ENCODE measurements at regions not wholly inside any gene's neighbourhood (a gene's known extent, or its start where the extent isn't known, plus 50 kb on each side); places are given as distances from the start of the nearest gene placed in this dataset.

GRCh38 chr3:81851176-81851575, 89.7 kb upstream of the GBE1 start:
- no peak overlapping the region for H3K27ac ChIP-seq
- ChIA-PET CTCF (no interaction called here), POLR2A (no interaction called here)
- H3K4me3 ChIP-seq = no peak overlapping the region
- ATAC-seq = no peak
- no peak overlapping the region for H3K4me2 ChIP-seq
- H3K4me1 ChIP-seq = no peaks in the 10 kb centered on the region
- TF ChIP-seq RFX5 (IDR thresholded peaks at IDR 0.05) = no peak
- no peak for TF ChIP-seq RARB (CRISPR knock-in tag; IDR thresholded peaks at IDR 0.05)
- TF ChIP-seq HDAC2 (IDR thresholded peaks at IDR 0.05) = no peak
- no peak for TF ChIP-seq FOSL2 (IDR thresholded peaks at IDR 0.05)
- TF ChIP-seq FOSL2 (CRISPR knock-in tag; IDR thresholded peaks at IDR 0.05) = no peak
- no peak for TF ChIP-seq ZSCAN20 (CRISPR knock-in tag; IDR thresholded peaks at IDR 0.05)
- TF ChIP-seq TFCP2L1 (CRISPR knock-in tag; IDR thresholded peaks at IDR 0.05) = no peak
- TF ChIP-seq EHMT2 (IDR thresholded peaks at IDR 0.05; ENCODE audit: low read depth) = no peak
- TF ChIP-seq USF2 (IDR thresholded peaks at IDR 0.05) = no peak
- TF ChIP-seq RAD21 (conservative IDR thresholded peaks at IDR 0.05 in 1 of 2, IDR thresholded peaks at IDR 0.05 in 1 of 2) = no peak
- TF ChIP-seq PBX3 (IDR thresholded peaks at IDR 0.05) = no peak
- TF ChIP-seq KDM1A (IDR thresholded peaks at IDR 0.05; ENCODE audit: low read depth) = no peak
- TF ChIP-seq TP53 (CRISPR knock-in tag; IDR thresholded peaks at IDR 0.05) = no peak
- TF ChIP-seq E2F6 (IDR thresholded peaks at IDR 0.05; ENCODE audit: borderline replicate concordance, low read depth) = no peak
- no peak for TF ChIP-seq CBX8 (IDR thresholded peaks at IDR 0.05)
- no peak for TF ChIP-seq HEYL (CRISPR knock-in tag; IDR thresholded peaks at IDR 0.05)
- no peak for TF ChIP-seq REST (IDR thresholded peaks at IDR 0.05)
- no peak for TF ChIP-seq RCOR1 (IDR thresholded peaks at IDR 0.05; ENCODE audit: low read depth, low read length)
- no peak for TF ChIP-seq EP300 (IDR thresholded peaks at IDR 0.05)
- TF ChIP-seq GATA3 (IDR thresholded peaks at IDR 0.05; ENCODE audit: borderline replicate concordance) = no peak
- no peaks in the 10 kb centered on the region for H3K9me3 ChIP-seq
- no peak for DNase-seq (ENCODE audit: low read depth in 1 of 2, low spot score in 1 of 2)
- FAIRE-seq = no peak

- no peak for FAIRE-seq
- Histone ChIP-seq H3K4me1 (no peaks in the 10 kb centered on the region), H3K4me3 (no peak overlapping the region), H3K4me2 (no peak overlapping the region), H3K9me3 (no peaks in the 10 kb centered on the region), H3K27ac (no peak overlapping the region)
- TF ChIP-seq HES2 (IDR thresholded peaks at IDR 0.05) (no peak), BHLHE40 (IDR thresholded peaks at IDR 0.05; ENCODE audit: low read depth, low read length) (no peak), KDM5A (IDR thresholded peaks at IDR 0.05) (no peak), ZFP36 (IDR thresholded peaks at IDR 0.05; ENCODE audit: borderline replicate concordance, partially characterized antibody) (no peak)
- 90% methylated on average over 1 of the region's 1 CpG for WGBS (ENCODE audit: missing lambda C conversion rate)
- POLR2A ChIA-PET = no interaction called here
- no peak for DNase-seq (ENCODE audit: low read depth in 1 of 2, low spot score in 1 of 2)
- CTCF ChIA-PET = no interaction called here
- ATAC-seq = no peak
Measured at GRCh38 chr3:81846988-81847387, 85.5 kb upstream of the GBE1 start.
